ENCODE measurements at regions not wholly inside any gene's neighbourhood (a gene's known extent, or its start where the extent isn't known, plus 50 kb on each side); places are given as distances from the start of the nearest gene placed in this dataset.

- DNase-seq (ENCODE audit: low read depth, low spot score) (no peak), FAIRE-seq (no peak)
- H4K20me1 ChIP-seq (ENCODE audit: control insufficient read depth, extremely low read depth, insufficient read depth, low read length) = no peaks in the 10 kb centered on the region
- TF ChIP-seq EZH2 (IDR thresholded peaks at IDR 0.05; ENCODE audit: low read length) = no peak
- TF ChIP-seq, protein P1, sequence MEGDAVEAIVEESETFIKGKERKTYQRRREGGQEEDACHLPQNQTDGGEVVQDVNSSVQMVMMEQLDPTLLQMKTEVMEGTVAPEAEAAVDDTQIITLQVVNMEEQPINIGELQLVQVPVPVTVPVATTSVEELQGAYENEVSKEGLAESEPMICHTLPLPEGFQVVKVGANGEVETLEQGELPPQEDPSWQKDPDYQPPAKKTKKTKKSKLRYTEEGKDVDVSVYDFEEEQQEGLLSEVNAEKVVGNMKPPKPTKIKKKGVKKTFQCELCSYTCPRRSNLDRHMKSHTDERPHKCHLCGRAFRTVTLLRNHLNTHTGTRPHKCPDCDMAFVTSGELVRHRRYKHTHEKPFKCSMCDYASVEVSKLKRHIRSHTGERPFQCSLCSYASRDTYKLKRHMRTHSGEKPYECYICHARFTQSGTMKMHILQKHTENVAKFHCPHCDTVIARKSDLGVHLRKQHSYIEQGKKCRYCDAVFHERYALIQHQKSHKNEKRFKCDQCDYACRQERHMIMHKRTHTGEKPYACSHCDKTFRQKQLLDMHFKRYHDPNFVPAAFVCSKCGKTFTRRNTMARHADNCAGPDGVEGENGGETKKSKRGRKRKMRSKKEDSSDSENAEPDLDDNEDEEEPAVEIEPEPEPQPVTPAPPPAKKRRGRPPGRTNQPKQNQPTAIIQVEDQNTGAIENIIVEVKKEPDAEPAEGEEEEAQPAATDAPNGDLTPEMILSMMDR (optimal IDR thresholded peaks at IDR 0.05 in 1 of 3, IDR thresholded peaks at IDR 0.05 in 1 of 3, conservative IDR thresholded peaks at IDR 0.05 in 1 of 3; ENCODE audit: extremely low read depth in 1 of 3, insufficient read depth in 2 of 3, low read length in 3 of 3) = no peak
- no peaks in the 10 kb centered on the region for H3K4me1 ChIP-seq (ENCODE audit: control insufficient read depth, extremely low read depth, insufficient read depth, low read length)
- H3K4me3 ChIP-seq (ENCODE audit: control insufficient read depth in 2 of 3, extremely low read depth in 1 of 3, insufficient read depth in 2 of 3, low read depth in 1 of 3, low read length in 3 of 3) = no peak overlapping the region
- no peak overlapping the region for H3K4me2 ChIP-seq (ENCODE audit: control insufficient read depth, extremely low read depth, insufficient read depth, low read depth, low read length)
- H3K27ac ChIP-seq (ENCODE audit: control insufficient read depth, insufficient read depth, low read length) = no peak overlapping the region
- no peaks in the 10 kb centered on the region for H3K9me1 ChIP-seq (ENCODE audit: control insufficient read depth, extremely low read depth, insufficient read depth, low read length)
- no peaks in the 10 kb centered on the region for H3K79me2 ChIP-seq (ENCODE audit: control insufficient read depth, insufficient read depth, low read length)
- H3K27me3 ChIP-seq (ENCODE audit: control insufficient read depth, extremely low read depth, insufficient read depth, low read length) = no peaks in the 10 kb centered on the region
- no peak overlapping the region for H2AFZ ChIP-seq (ENCODE audit: control insufficient read depth, low read length)
- no peaks in the 10 kb centered on the region for H3K36me3 ChIP-seq (ENCODE audit: control insufficient read depth in 2 of 2, extremely low read depth in 1 of 2, insufficient read depth in 2 of 2, low read length in 2 of 2)
- dilution Hi-C loops (cut with MboI; ENCODE audit: extremely low pct_ligation_motif_present, low sequenced_read_pairs) = no loop called here
- H3K9ac ChIP-seq (ENCODE audit: control insufficient read depth, extremely low read depth, insufficient read depth, low read length) = no peak overlapping the region
- H3K9me3 ChIP-seq (ENCODE audit: control insufficient read depth, low read depth, low read length) = no peaks in the 10 kb centered on the region
These were observed 666.8 kb upstream of the SETBP1 start for GRCh38 chr18:44013871-44014270.

- Histone ChIP-seq H3K4me1 (ENCODE audit: control insufficient read depth, extremely low read depth, insufficient read depth, low read length) (no peaks in the 10 kb centered on the region), H3K27me3 (ENCODE audit: control insufficient read depth, extremely low read depth, insufficient read depth, low read length) (no peaks in the 10 kb centered on the region), H3K9me3 (ENCODE audit: control insufficient read depth, low read depth, low read length) (no peaks in the 10 kb centered on the region), H4K20me1 (ENCODE audit: control insufficient read depth, extremely low read depth, insufficient read depth, low read length) (no peaks in the 10 kb centered on the region), H3K9me1 (ENCODE audit: control insufficient read depth, extremely low read depth, insufficient read depth, low read length) (no peaks in the 10 kb centered on the region), H3K36me3 (ENCODE audit: control insufficient read depth in 2 of 2, extremely low read depth in 1 of 2, insufficient read depth in 2 of 2, low read length in 2 of 2) (no peaks in the 10 kb centered on the region), H3K27ac (ENCODE audit: control insufficient read depth, insufficient read depth, low read length) (no peak overlapping the region), H3K4me3 (ENCODE audit: control insufficient read depth in 2 of 3, extremely low read depth in 1 of 3, insufficient read depth in 2 of 3, low read depth in 1 of 3, low read length in 3 of 3) (no peak overlapping the region), H3K9ac (ENCODE audit: control insufficient read depth, extremely low read depth, insufficient read depth, low read length) (no peak overlapping the region), H2AFZ (ENCODE audit: control insufficient read depth, low read length) (no peak overlapping the region), H3K4me2 (ENCODE audit: control insufficient read depth, extremely low read depth, insufficient read depth, low read depth, low read length) (no peak overlapping the region), H3K79me2 (ENCODE audit: control insufficient read depth, insufficient read depth, low read length) (no peaks in the 10 kb centered on the region)
- TF ChIP-seq EZH2 (IDR thresholded peaks at IDR 0.05; ENCODE audit: low read length) = no peak
- TF ChIP-seq, protein P1 (optimal IDR thresholded peaks at IDR 0.05 in 1 of 3, IDR thresholded peaks at IDR 0.05 in 1 of 3, conservative IDR thresholded peaks at IDR 0.05 in 1 of 3; ENCODE audit: extremely low read depth in 1 of 3, insufficient read depth in 2 of 3, low read length in 3 of 3) = no peak
- dilution Hi-C loops (cut with MboI; ENCODE audit: extremely low pct_ligation_motif_present, low sequenced_read_pairs) = no loop called here
- FAIRE-seq (no peak), DNase-seq (ENCODE audit: low read depth, low spot score) (no peak)
These were observed 655.3 kb upstream of the SETBP1 start for GRCh38 chr18:44025421-44025820.

Measured in keratinocyte (primary cell).